COLO668 (cell line): ENCODE measurements at regions not wholly inside any gene's neighbourhood (a gene's known extent, or its start where the extent isn't known, plus 50 kb on each side); places are given as distances from the start of the nearest gene placed in this dataset.

ENCODE experiments used
- DNase-seq: peaks from one replicate; lab custom pipeline; 2025; ENCODE audit not compliant: unreplicated experiment; lab: John Stamatoyannopoulos, UW

- DNase-seq = peak; percentile 58
These were observed 97.9 kb upstream of the DLX2 start for GRCh38 chr2:172200495-172201085.

- no peak for DNase-seq
These were observed 101.6 kb upstream of the DLX2 start for GRCh38 chr2:172204309-172204708.

GRCh38 chr2:172204762-172205161, 102.1 kb upstream of the DLX2 start:
- DNase-seq = no peak

- no peak for DNase-seq
These were observed 102.6 kb upstream of the DLX2 start for GRCh38 chr2:172205292-172205691.

GRCh38 chr2:172207911-172208310, 105.2 kb upstream of the DLX2 start:
- no peak for DNase-seq

GRCh38 chr2:172208791-172209325, 106.2 kb upstream of the DLX2 start:
- no peak for DNase-seq

GRCh38 chr2:172210599-172210998, 107.9 kb upstream of the DLX2 start:
- no peak for DNase-seq

GRCh38 chr2:172211512-172211911, 108.8 kb upstream of the DLX2 start:
- no peak for DNase-seq

- no peak for DNase-seq
These were observed 110.6 kb upstream of the DLX2 start for GRCh38 chr2:172213116-172213860.

GRCh38 chr2:172214252-172214651, 111.6 kb upstream of the DLX2 start:
- DNase-seq = no peak

- DNase-seq = no peak
These were observed 112.7 kb upstream of the DLX2 start for GRCh38 chr2:172215172-172215935.

GRCh38 chr2:172215936-172216335, 113.2 kb upstream of the DLX2 start:
- DNase-seq = no peak

GRCh38 chr2:172216477-172216876, 113.8 kb upstream of the DLX2 start:
- no peak for DNase-seq

GRCh38 chr2:172219201-172219600, 116.5 kb upstream of the DLX2 start:
- no peak for DNase-seq

GRCh38 chr2:172220121-172220520, 117.4 kb upstream of the DLX2 start:
- DNase-seq = no peak

GRCh38 chr2:172223601-172224054, 120.9 kb upstream of the DLX2 start:
- no peak for DNase-seq

GRCh38 chr2:172225786-172226185, 123.1 kb upstream of the DLX2 start:
- DNase-seq = no peak

GRCh38 chr2:172226244-172227061, 123.8 kb upstream of the DLX2 start:
- no peak for DNase-seq

GRCh38 chr2:172227719-172228118, 125.0 kb upstream of the DLX2 start:
- no peak for DNase-seq

GRCh38 chr2:172228177-172228808, 125.6 kb upstream of the DLX2 start:
- no peak for DNase-seq
